IMR-90 (cell line): ENCODE measurements at regions not wholly inside any gene's neighbourhood (a gene's known extent, or its start where the extent isn't known, plus 50 kb on each side); places are given as distances from the start of the nearest gene placed in this dataset.

Experiments
- BHLHE40 ChIP-seq: fragments of 150-350 bp; IDR thresholded peaks from 2 replicates; pipeline ENCODE4 v1.6.1; 2016; ENCODE audit warnings: mild to moderate bottlenecking, low read depth, low read length
- CTCF ChIP-seq: conservative IDR thresholded peaks from 2 replicates; pipeline ENCODE4 v1.5.1; 2012; ENCODE audit warnings: mild to moderate bottlenecking, low read depth, low read length, improper control_type of control experiment
- MAZ ChIP-seq: IDR thresholded peaks from 2 replicates; pipeline ENCODE4 v1.6.1; 2012; ENCODE audit warnings: low read depth, mild to moderate bottlenecking, low read length, improper control_type of control experiment, moderate library complexity, borderline replicate concordance
- NFE2L2 ChIP-seq: fragments of 150-350 bp; IDR thresholded peaks from 2 replicates; pipeline ENCODE4 v1.6.1; 2016; ENCODE audit warnings: low read depth, mild to moderate bottlenecking, low read length
- POLR2A ChIP-seq: IDR thresholded peaks from 2 replicates; pipeline ENCODE4 v1.6.1; 2012; ENCODE audit warnings: mild to moderate bottlenecking, low read depth, low read length
- RCOR1 ChIP-seq: IDR thresholded peaks from 2 replicates; pipeline ENCODE4 v1.6.1; 2012; ENCODE audit warnings: mild to moderate bottlenecking, low read length, improper control_type of control experiment; ENCODE audit not compliant: insufficient replicate concordance
- RFX5 ChIP-seq: IDR thresholded peaks from 2 replicates; pipeline ENCODE4 v1.8.0; 2012; ENCODE audit warnings: low read depth, mild to moderate bottlenecking, low read length, moderate library complexity
- USF2 ChIP-seq: fragments of 150-350 bp; IDR thresholded peaks from 2 replicates; pipeline ENCODE4 v1.6.1; 2017; ENCODE audit warnings: mild to moderate bottlenecking, antibody characterized with exemption, low read length, low read depth

- TF ChIP-seq POLR2A (no peak), CTCF (no peak), USF2 (no peak), NFE2L2 (no peak), BHLHE40 (no peak), RCOR1 (no peak), RFX5 (no peak), MAZ (no peak)
Measured at GRCh38 chr10:18773180-18773579, 113.9 kb downstream of the ARL5B start.
